Endothelial cell of umbilical vein (primary cell): ENCODE measurements at regions not wholly inside any gene's neighbourhood (a gene's known extent, or its start where the extent isn't known, plus 50 kb on each side); places are given as distances from the start of the nearest gene placed in this dataset.

ENCODE experiments used
- EZH2 ChIP-seq: IDR thresholded peaks from 2 replicates; pipeline ENCODE4 v1.6.1; 2012; ENCODE audit warnings: borderline replicate concordance, low read depth, mild to moderate bottlenecking, moderate library complexity, low read length, inconsistent platforms; ENCODE audit not compliant: severe bottlenecking
- FOS ChIP-seq: IDR thresholded peaks from 2 replicates; pipeline ENCODE4 v1.6.1; 2011; ENCODE audit warnings: mild to moderate bottlenecking, low read length, moderate library complexity, borderline replicate concordance; ENCODE audit not compliant: insufficient read depth
- GATA2 ChIP-seq: IDR thresholded peaks from 2 replicates; pipeline ENCODE4 v1.7.0; 2011; ENCODE audit warnings: low read depth, mild to moderate bottlenecking, moderate library complexity, mixed read lengths, low read length; ENCODE audit not compliant: insufficient read length, insufficient read depth
- JUN ChIP-seq: IDR thresholded peaks from 2 replicates; pipeline ENCODE4 v1.6.1; 2011; ENCODE audit warnings: borderline replicate concordance, low read depth; ENCODE audit not compliant: insufficient read length, insufficient read depth
- MYC ChIP-seq: IDR thresholded peaks from one replicate; pipeline ENCODE4 v1.6.1; 2011; ENCODE audit warnings: mild to moderate bottlenecking, low read depth, low read length
- POLR2A ChIP-seq: IDR thresholded peaks from 2 replicates; pipeline ENCODE4 v1.6.1; 2012; ENCODE audit warnings: low read depth, mild to moderate bottlenecking, control low read depth, low read length
- POLR2AphosphoS5 ChIP-seq: IDR thresholded peaks from 2 replicates; pipeline ENCODE4 v1.6.1; 2012; ENCODE audit warnings: low read depth, mild to moderate bottlenecking, control low read depth, low read length, moderate library complexity; ENCODE audit not compliant: insufficient read depth
- TF ChIP-seq, protein P1 (sequence below), 2 donors: IDR thresholded peaks; 1 replicate in 1 of 2; 2 replicates in 1 of 2; pipeline ENCODE4 v1.5.1; 2011; ENCODE audit warnings: low read length in 2 of 2, mild to moderate bottlenecking in 2 of 2, moderate library complexity in 2 of 2, control low read depth in 1 of 2, inconsistent platforms in 1 of 2, low read depth in 1 of 2; ENCODE audit not compliant: insufficient read depth in 1 of 2; ENCODE audit errors: extremely low read depth in 1 of 2
- TF ChIP-seq, protein P2 (sequence below): IDR thresholded peaks from 2 replicates; pipeline ENCODE4 v1.6.1; 2011; ENCODE audit not compliant: insufficient read depth, insufficient read length

DNA sequence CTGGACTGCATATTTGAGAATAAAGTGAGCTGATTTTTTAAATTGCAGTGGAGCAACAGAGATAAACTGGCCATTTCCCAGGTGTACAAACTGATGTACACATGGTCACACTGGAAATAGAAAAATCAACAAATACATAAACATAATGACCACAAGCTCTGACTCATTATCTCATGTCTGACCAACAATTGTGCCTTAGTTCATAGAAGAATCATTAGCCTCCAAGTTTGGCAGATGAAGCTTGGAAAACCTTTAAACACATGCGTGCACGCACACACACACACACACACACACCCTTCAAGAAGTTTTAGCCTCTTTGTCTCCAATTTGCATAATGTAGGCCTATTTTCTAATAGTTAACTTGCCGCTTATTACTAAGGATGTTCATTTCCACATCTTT, 308.9 kb upstream of the POM121L12 start:
- TF ChIP-seq POLR2A: no peak
- TF ChIP-seq, protein P1, sequence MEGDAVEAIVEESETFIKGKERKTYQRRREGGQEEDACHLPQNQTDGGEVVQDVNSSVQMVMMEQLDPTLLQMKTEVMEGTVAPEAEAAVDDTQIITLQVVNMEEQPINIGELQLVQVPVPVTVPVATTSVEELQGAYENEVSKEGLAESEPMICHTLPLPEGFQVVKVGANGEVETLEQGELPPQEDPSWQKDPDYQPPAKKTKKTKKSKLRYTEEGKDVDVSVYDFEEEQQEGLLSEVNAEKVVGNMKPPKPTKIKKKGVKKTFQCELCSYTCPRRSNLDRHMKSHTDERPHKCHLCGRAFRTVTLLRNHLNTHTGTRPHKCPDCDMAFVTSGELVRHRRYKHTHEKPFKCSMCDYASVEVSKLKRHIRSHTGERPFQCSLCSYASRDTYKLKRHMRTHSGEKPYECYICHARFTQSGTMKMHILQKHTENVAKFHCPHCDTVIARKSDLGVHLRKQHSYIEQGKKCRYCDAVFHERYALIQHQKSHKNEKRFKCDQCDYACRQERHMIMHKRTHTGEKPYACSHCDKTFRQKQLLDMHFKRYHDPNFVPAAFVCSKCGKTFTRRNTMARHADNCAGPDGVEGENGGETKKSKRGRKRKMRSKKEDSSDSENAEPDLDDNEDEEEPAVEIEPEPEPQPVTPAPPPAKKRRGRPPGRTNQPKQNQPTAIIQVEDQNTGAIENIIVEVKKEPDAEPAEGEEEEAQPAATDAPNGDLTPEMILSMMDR (IDR thresholded peaks at IDR 0.05; ENCODE audit: extremely low read depth in 1 of 2, insufficient read depth in 1 of 2, low read depth in 1 of 2, low read length in 2 of 2): no peak
- TF ChIP-seq EZH2: no peak
- TF ChIP-seq POLR2AphosphoS5: no peak
- no peak for TF ChIP-seq JUN
- no peak for TF ChIP-seq GATA2
- TF ChIP-seq, protein P2, sequence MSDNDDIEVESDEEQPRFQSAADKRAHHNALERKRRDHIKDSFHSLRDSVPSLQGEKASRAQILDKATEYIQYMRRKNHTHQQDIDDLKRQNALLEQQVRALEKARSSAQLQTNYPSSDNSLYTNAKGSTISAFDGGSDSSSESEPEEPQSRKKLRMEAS: no peak
- no peak for TF ChIP-seq FOS
- TF ChIP-seq MYC: no peak
